H1 (cell line): ENCODE measurements at regions not wholly inside any gene's neighbourhood (a gene's known extent, or its start where the extent isn't known, plus 50 kb on each side); places are given as distances from the start of the nearest gene placed in this dataset.
"Not testable (repeated sequence)": the region's sequence is repeated elsewhere in the genome, so short reads cannot be mapped to it uniquely, and the experiment has no call there.

Experiments
- CEBPB ChIP-seq: IDR thresholded peaks from 2 replicates; pipeline ENCODE4 v1.6.1; 2012; ENCODE audit warnings: low read depth, low read length
- CREB1 ChIP-seq: IDR thresholded peaks from 2 replicates; pipeline ENCODE4 v1.6.1; 2012; ENCODE audit warnings: inconsistent platforms
- EZH2 ChIP-seq: fragments of 200-600 bp; sonication (generic); IDR thresholded peaks from 2 replicates; pipeline ENCODE4 v1.7.1; 2012; ENCODE audit warnings: low read depth, mild to moderate bottlenecking, moderate library complexity, low read length, inconsistent platforms; ENCODE audit not compliant: severe bottlenecking
- GABPA ChIP-seq: IDR thresholded peaks from 2 replicates; pipeline ENCODE4 v1.6.1; 2011; ENCODE audit warnings: mild to moderate bottlenecking, low read length, moderate library complexity, borderline replicate concordance; ENCODE audit not compliant: insufficient read depth
- HDAC6 ChIP-seq: IDR thresholded peaks from one replicate; pipeline ENCODE4 v1.7.1; 2012; ENCODE audit warnings: low read depth, mild to moderate bottlenecking, inconsistent platforms, low read length, moderate library complexity
- ZNF274 ChIP-seq: IDR thresholded peaks from 2 replicates; pipeline ENCODE4 v1.7.0; 2012; ENCODE audit warnings: low read length, borderline replicate concordance; ENCODE audit errors: extremely low read depth
- TF ChIP-seq, protein P1 (sequence below), 3 experiments: IDR thresholded peaks; 1 replicate in 2 of 3; 2 replicates in 1 of 3; pipeline versions ENCODE4 v1.5.1 to v1.6.1; 2011; ENCODE audit warnings: low read length in 3 of 3, mild to moderate bottlenecking in 3 of 3, inconsistent platforms in 2 of 3, low read depth in 1 of 3, moderate library complexity in 1 of 3; ENCODE audit not compliant: insufficient read depth in 1 of 3; ENCODE audit errors: control extremely low read depth in 1 of 3

GRCh38 chr17:18563381-18564098 lies 80.7 kb downstream of the TBC1D28 start:
- TF ChIP-seq EZH2, CREB1, GABPA, HDAC6, CEBPB, ZNF274: not testable (repeated sequence)
- TF ChIP-seq, protein P1, sequence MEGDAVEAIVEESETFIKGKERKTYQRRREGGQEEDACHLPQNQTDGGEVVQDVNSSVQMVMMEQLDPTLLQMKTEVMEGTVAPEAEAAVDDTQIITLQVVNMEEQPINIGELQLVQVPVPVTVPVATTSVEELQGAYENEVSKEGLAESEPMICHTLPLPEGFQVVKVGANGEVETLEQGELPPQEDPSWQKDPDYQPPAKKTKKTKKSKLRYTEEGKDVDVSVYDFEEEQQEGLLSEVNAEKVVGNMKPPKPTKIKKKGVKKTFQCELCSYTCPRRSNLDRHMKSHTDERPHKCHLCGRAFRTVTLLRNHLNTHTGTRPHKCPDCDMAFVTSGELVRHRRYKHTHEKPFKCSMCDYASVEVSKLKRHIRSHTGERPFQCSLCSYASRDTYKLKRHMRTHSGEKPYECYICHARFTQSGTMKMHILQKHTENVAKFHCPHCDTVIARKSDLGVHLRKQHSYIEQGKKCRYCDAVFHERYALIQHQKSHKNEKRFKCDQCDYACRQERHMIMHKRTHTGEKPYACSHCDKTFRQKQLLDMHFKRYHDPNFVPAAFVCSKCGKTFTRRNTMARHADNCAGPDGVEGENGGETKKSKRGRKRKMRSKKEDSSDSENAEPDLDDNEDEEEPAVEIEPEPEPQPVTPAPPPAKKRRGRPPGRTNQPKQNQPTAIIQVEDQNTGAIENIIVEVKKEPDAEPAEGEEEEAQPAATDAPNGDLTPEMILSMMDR (IDR thresholded peaks at IDR 0.05; ENCODE audit: control extremely low read depth in 1 of 3, insufficient read depth in 1 of 3, low read depth in 1 of 3, low read length in 3 of 3), result not testable (repeated sequence)
